8988T (cell line): ENCODE measurements at regions not wholly inside any gene's neighbourhood (a gene's known extent, or its start where the extent isn't known, plus 50 kb on each side); places are given as distances from the start of the nearest gene placed in this dataset.

Experiments
- DNase-seq: peaks from one replicate; pipeline ENCODE4 v3.0.0; 2011

GRCh38 chr6:16974704-16975359, 127.0 kb upstream of the STMND1 start:
- no peak for DNase-seq

DNA sequence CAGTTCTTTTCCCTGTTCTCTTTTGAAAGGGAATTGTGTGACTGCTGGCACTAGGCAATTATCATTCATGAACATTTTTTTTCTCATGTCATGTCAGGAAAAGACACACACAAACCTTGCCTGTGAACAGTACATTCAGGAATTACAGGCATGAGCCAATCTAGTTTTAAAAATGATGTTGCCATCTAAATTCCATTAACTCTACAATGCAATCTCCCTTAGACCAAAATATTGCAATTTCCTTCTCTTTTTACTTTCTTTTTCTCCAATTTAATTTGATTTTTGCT, 127.5 kb upstream of the STMND1 start:
- no peak for DNase-seq

GRCh38 chr6:16973545-16974386, 128.1 kb upstream of the STMND1 start:
- DNase-seq: no peak

- no peak for DNase-seq
These were observed 128.8 kb upstream of the STMND1 start for GRCh38 chr6:16973051-16973450.

- DNase-seq: no peak
These were observed 129.3 kb upstream of the STMND1 start for GRCh38 chr6:16972535-16972934.

DNA sequence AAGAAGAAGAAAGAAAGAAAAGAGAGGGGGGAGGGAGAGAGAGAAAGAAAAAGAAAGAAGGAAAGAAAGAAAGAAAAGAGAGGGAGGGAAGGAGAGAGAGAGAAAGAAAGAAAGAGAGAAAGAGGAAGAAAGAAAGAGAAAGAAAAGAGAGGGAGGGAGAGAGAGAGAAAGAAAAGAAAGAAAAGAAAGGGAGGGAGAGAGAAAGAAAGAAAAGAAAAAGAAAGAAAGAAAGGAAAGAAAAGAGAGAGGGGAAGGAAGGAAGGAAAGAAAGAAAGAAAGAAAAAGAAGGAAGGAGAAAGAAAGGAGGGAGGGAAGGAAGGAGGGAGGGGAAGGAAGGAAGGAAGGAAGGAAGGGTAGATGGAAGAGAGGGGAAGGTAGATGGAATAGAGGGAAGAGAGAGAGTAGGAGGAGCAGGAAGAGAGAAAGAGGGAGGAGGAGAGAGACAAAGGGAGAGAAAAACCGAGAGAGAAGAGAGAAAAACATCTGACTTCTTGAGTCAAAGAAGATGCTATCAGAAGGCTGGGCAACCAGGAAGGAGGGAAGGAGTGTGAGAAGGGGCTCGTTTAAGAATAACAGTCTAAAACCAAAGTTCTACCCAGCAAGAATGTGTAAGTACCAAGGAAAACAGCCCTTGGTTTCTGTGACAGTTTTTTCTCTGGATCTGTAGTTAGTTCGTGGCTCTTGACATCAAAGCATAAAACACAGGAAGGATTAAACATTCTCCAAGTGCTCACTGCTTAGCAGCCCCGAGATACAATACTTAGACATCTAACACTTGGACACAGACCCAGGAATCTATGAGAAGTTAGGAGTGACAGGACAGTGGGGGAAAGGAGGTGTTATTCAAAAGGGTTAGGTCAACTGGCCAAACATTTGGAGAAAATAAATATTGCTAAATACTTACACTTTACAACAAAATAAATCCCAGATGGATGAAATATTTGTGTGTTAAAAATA, 131.9 kb upstream of the STMND1 start:
- no peak for DNase-seq

- DNase-seq: no peak
These were observed 133.7 kb upstream of the STMND1 start for GRCh38 chr6:16968101-16968500.

GRCh38 chr6:16967470-16967817, 134.4 kb upstream of the STMND1 start:
- no peak for DNase-seq

- no peak for DNase-seq
These were observed 134.9 kb upstream of the STMND1 start for GRCh38 chr6:16966791-16967469.

- no peak for DNase-seq
These were observed 136.2 kb upstream of the STMND1 start for GRCh38 chr6:16965689-16966088.

DNA sequence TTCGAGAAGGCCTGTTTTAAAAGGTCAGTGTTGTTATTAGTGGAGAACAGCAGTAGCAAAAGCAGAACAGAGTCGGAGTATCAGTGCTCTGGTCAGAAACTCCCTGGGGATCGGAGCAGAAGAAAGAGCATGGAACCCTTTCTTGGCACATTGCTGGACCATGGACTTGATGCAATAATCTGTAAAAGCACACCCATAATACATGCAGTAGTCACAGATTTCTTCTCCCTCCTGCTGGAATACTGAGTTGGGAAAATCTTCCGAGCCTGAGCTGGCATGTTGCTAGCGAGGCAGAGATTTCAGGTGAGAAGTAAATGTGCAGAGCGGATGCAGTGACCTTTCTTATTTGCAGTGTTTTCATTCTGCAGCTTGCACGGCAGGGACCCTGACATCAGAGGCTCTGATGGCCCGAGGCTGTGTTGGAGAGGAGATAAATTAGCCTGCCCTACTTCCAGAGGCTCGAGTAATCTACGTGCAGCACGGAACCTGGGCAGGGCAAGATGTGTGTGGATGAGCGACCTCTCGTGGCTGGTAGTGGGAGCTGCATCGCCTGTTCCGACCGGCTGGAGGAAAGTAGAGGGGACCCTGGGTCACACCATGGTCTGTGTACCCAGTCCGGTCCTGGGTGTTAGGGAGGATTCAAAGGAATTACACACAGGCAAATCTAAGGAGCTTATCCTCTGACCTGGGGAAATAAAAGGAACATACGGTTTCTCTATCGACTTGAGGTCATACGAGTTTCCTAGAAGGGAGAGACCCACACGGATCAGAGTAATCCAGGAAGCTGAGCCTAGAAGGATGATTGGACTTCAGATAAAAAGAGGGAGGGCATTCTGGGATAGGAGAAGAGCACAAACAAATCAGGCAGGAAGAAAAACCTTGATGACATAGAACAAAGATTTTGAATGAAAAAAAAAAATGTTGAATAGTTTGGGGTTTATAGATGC, 137.0 kb upstream of the STMND1 start:
- DNase-seq: peak; percentile 29

- no peak for DNase-seq
These were observed 140.3 kb upstream of the STMND1 start for GRCh38 chr6:16961577-16961976.

GRCh38 chr6:16959789-16960188, 142.1 kb upstream of the STMND1 start:
- no peak for DNase-seq

- no peak for DNase-seq
These were observed 145.5 kb upstream of the STMND1 start for GRCh38 chr6:16956361-16956760.

DNA sequence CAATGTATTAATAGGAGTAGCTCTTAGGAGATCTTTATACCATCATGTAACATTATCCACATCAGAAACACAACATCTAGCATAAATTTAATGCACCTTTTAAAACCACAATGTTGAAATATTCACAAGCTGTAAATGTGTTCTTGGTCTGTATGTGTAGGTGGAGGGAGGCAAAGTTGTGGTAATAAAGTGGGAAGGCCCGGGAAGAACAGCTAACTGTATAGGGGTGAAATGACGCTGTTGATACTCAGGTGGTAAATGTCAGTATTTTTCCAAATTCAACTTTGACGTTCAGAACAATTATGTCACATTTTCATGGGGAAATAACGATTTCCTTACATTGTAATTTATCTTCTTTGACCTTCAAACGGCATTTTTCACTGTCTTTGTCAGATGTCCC, 146.0 kb upstream of the STMND1 start:
- DNase-seq: no peak

DNA sequence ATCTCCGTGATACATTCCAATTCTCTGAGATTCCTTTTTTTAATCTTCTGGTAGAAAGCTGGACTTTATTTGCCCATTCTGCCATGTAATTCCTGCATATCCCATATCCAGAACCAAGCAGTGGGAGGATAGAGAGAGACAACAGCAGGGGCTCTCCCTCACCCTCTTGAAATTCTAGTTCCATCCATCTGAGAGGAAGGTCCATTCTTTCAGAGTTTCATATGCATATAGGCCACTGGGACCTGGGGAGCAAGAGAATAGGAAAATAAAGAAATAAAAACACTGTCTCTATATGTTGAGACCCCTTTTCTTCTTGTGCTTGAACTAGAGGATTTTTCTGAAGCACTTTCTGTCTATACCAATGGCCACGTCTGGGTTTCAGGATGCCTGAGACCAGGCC, 147.9 kb upstream of the STMND1 start:
- DNase-seq: no peak

DNA sequence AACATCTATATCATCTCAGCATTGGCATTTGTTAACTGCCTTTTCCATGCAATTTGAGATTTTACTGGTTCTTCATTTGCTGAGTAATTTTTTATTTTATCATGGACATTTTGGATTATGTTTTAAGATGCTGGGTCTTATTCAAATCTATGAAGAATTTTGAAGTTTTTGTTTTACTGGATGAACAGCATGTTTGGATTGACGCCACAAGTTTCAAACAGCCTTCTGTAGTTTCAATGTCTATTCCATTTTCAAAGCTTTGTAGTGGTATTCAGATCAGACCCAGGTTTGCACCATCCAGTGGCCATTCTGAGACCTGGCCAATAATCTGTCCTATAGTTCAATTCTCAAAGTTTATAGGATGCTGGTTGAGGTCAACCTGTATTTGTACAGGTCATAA, 148.4 kb upstream of the STMND1 start:
- DNase-seq: no peak

- DNase-seq: no peak
These were observed 150.9 kb upstream of the STMND1 start for GRCh38 chr6:16950825-16951495.

DNA sequence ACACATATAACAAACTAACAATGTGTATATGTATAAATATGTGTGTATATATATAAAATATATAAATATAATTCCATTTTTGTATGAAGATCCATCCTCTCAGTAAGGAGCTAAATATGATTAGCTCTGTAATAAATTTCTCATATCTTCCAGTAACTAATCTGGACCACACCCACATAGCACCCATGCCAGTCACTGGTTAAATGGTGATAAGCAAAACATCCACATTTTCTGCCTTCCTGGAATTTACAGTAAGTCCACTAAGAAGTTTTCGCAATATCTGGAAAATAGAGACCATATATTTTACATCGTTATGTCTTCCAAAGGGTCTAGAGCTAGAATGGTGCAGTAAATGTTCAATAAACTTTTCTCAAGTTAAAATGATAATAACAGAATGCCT, 151.5 kb upstream of the STMND1 start:
- no peak for DNase-seq

DNA sequence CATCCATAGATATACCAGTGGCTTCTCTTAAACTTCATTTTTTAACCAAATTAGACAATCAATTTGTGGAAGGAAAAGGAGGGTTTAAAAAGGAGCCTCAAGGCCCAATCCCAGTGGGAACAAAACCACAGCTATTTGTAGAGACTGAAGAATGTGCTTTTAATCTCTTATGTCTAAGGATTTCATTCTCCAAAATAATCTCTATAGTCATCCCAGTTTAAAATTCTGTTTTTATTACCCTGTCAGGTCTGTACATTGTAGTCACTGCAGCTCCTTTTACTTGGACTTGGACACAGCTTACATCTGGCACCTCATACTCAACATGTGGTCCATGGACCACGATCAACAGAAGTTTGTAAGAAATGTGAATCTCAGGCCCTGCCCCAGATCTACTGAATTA, 152.1 kb upstream of the STMND1 start:
- no peak for DNase-seq

GRCh38 chr6:16948396-16948795, 153.5 kb upstream of the STMND1 start:
- DNase-seq: no peak
